ENCODE measurements at regions not wholly inside any gene's neighbourhood (a gene's known extent, or its start where the extent isn't known, plus 50 kb on each side); places are given as distances from the start of the nearest gene placed in this dataset.

DNA sequence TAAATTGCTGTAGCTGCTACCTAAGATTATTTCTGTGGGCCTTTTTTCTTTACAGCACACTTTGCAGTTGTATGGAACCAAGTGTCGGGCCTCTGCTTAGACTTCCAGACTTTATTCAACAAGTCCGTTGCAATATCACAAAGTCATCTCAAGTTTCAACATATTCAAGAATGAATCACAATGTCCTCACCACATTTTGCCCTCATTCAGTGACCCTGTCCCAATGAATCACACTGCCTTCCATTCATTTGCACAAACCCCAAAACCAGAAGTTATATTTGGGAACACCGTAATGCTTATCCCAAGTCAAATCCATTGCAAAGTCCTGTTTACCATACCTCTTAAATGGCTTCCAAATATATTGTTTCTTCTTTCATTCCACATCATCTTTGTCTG, 439.6 kb downstream of the CSNK1G3 start:
- Histone ChIP-seq H3K9me3 (ENCODE audit: control insufficient read depth in 2 of 2, low read length in 2 of 2) (no peaks in the 10 kb centered on the region), H3K27me3 (ENCODE audit: control insufficient read depth, insufficient read depth, low read length) (no peaks in the 10 kb centered on the region), H3K4me1 (ENCODE audit: control insufficient read depth, insufficient read depth, low read length, poor library complexity, severe bottlenecking) (no peaks in the 10 kb centered on the region), H3K36me3 (ENCODE audit: control insufficient read depth, insufficient read depth, low read length) (no peaks in the 10 kb centered on the region), H3K27ac (ENCODE audit: insufficient read depth, low read length, poor library complexity, severe bottlenecking) (no peak overlapping the region), H3K4me3 (ENCODE audit: low read depth, low read length) (no peak overlapping the region)
- Mint-ChIP-seq H3K36me3 (no peaks in the 10 kb centered on the region), H3K27me3 (peaks cover 5% of the 10 kb centered on the region), H3K9me3 (peaks cover 1 to 14% (median 10%) of the 10 kb centered on the region in 7 donors), H3K4me3 (no peak overlapping the region), H3K27ac (no peak overlapping the region), H3K4me1 (no peaks in the 10 kb centered on the region)
- DNase-seq = no peak
- ATAC-seq (ENCODE audit: low read depth in 2 of 2) = no peak

DNA sequence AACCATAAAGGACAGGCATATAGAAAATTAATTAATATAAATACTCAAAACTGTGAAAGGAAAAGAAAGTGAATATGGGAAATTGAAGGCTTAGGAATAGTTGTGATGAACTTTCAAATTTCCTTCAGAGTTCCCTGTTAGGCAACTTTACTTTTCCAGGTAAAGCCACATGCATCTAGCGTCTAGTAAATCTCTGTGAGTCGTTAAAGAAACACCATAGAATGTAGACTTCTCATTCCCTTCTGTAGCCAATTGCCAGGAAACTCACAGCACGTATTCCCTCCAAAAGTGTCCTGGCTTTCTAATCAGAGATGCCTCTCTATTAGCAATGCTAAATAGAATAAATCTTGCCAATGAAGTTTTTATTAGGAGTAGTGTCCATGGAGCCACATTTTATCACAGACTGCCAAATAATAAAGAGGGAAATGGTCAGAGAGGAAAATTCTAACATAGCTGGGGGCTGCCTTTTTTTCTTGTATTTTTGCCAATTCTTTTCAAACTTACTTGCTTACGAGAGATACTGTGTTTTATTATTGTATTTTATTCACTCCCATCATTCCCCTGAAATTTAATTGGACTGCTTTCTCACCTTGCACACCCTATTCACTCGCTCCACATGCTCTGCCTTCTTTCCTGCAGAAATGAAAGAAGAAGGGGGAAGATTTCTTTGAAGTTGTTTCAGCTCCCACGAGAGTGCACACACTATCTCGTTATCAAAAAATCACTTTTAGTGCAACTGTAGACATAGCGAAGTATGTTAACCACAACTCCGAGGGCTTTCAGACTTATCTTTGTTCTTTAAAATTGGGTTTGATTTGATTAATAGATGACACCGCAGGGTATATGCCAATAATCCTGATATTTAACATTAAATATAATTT, 439.0 kb downstream of the CSNK1G3 start:
- Histone ChIP-seq H3K4me3 (ENCODE audit: low read depth, low read length) (no peak overlapping the region), H3K36me3 (ENCODE audit: control insufficient read depth, insufficient read depth, low read length) (no peaks in the 10 kb centered on the region), H3K9me3 (ENCODE audit: control insufficient read depth in 2 of 2, low read length in 2 of 2) (no peaks in the 10 kb centered on the region), H3K4me1 (ENCODE audit: control insufficient read depth, insufficient read depth, low read length, poor library complexity, severe bottlenecking) (no peaks in the 10 kb centered on the region), H3K27me3 (ENCODE audit: control insufficient read depth, insufficient read depth, low read length) (no peaks in the 10 kb centered on the region), H3K27ac (ENCODE audit: insufficient read depth, low read length, poor library complexity, severe bottlenecking) (no peak overlapping the region)
- H3K36me3 Mint-ChIP-seq = no peaks in the 10 kb centered on the region
- no peak overlapping the region for H3K27ac Mint-ChIP-seq
- ATAC-seq (ENCODE audit: low read depth in 2 of 2) (no peak), DNase-seq (no peak)
- no peaks in the 10 kb centered on the region for H3K27me3 Mint-ChIP-seq
- no peaks in the 10 kb centered on the region for H3K4me1 Mint-ChIP-seq
- peaks cover 1 to 14% (median 10%) of the 10 kb centered on the region in 7 donors for H3K9me3 Mint-ChIP-seq
- no peak overlapping the region for H3K4me3 Mint-ChIP-seq

DNA sequence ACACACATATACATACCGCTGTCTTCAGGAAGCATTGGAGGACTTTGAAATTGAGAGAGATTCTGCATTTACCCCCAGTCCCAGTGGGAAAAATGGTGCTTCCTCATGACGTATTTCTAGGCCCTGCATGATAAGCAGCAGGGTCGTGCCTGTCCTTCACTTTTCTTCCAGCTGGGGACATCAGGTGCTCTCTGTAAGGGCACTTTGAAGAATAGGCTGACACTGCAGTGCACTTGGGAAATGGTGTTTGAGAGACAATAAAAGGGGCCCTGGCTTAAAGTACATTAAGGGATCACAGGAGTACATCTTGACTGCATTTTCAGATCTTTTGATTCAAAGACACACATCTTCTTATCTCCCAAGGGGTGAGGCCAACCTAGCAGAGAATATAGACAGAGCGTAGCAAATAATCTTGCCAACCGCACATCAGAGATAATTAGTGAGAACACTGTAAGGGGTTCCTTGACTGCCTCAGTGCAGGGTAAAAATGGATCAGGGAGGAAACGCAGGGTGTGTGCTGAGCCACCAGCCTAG, 437.9 kb downstream of the CSNK1G3 start:
- Mint-ChIP-seq H3K9me3 (peaks cover 0 to 23% (median 8%) of the 10 kb centered on the region in 7 donors), H3K27me3 (no peaks in the 10 kb centered on the region), H3K4me1 (no peaks in the 10 kb centered on the region), H3K36me3 (no peaks in the 10 kb centered on the region), H3K27ac (no peak overlapping the region), H3K4me3 (no peak overlapping the region)
- Histone ChIP-seq H3K27ac (ENCODE audit: insufficient read depth, low read length, poor library complexity, severe bottlenecking) (no peak overlapping the region), H3K27me3 (ENCODE audit: control insufficient read depth, insufficient read depth, low read length) (no peaks in the 10 kb centered on the region), H3K4me1 (ENCODE audit: control insufficient read depth, insufficient read depth, low read length, poor library complexity, severe bottlenecking) (no peaks in the 10 kb centered on the region), H3K36me3 (ENCODE audit: control insufficient read depth, insufficient read depth, low read length) (no peaks in the 10 kb centered on the region), H3K4me3 (ENCODE audit: low read depth, low read length) (no peak overlapping the region), H3K9me3 (ENCODE audit: control insufficient read depth in 2 of 2, low read length in 2 of 2) (no peaks in the 10 kb centered on the region)
- DNase-seq (no peak), ATAC-seq (ENCODE audit: low read depth in 2 of 2) (no peak)

DNA sequence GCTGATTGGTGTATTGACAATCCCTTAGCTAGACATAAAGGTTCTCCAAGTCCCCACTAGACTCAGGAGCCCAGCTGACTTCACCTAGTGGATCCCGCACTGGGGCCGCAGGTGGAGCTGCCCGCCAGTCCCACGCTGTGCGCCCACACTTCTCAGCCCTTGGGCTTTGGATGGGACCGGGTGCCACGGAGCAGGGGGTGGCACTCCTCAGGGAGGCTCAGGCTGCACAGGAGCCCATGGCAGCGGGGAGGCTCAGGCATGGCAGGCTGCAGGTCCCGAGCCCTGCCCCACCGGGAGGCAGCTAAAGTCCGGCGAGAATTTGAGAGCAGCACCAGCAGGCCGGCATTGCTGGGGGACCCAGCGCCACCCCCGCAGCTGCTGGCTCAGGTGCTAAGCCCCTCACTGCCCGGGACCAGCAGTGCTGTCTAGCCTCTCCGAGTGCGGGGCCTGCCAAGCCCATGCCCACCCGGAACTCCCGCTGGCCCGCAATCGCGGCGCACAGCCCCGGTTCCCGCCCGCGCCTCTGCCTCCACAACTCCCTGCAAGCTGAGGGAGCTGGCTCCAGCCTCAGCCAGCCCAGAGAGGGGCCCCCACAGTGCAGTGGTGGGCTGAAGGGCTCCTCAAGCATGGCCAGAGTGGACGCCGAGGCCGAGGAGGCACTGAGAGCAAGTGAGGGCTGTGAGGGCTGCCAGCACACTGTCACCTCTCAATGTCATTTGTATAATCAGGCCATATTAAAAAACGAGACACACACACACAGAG, 437.2 kb downstream of the CSNK1G3 start:
- no peak overlapping the region for H3K4me3 Mint-ChIP-seq
- no peak overlapping the region for H3K27ac Mint-ChIP-seq
- Histone ChIP-seq H3K27me3 (ENCODE audit: control insufficient read depth, insufficient read depth, low read length) (no peaks in the 10 kb centered on the region), H3K27ac (ENCODE audit: insufficient read depth, low read length, poor library complexity, severe bottlenecking) (no peak overlapping the region), H3K36me3 (ENCODE audit: control insufficient read depth, insufficient read depth, low read length) (no peaks in the 10 kb centered on the region), H3K4me3 (ENCODE audit: low read depth, low read length) (no peak overlapping the region), H3K9me3 (ENCODE audit: control insufficient read depth in 2 of 2, low read length in 2 of 2) (no peaks in the 10 kb centered on the region), H3K4me1 (ENCODE audit: control insufficient read depth, insufficient read depth, low read length, poor library complexity, severe bottlenecking) (no peaks in the 10 kb centered on the region)
- no peak for ATAC-seq (ENCODE audit: low read depth in 2 of 2)
- no peaks in the 10 kb centered on the region for H3K36me3 Mint-ChIP-seq
- peaks cover 0 to 23% (median 8%) of the 10 kb centered on the region in 7 donors for H3K9me3 Mint-ChIP-seq
- H3K27me3 Mint-ChIP-seq = no peaks in the 10 kb centered on the region
- no peak for DNase-seq
- no peaks in the 10 kb centered on the region for H3K4me1 Mint-ChIP-seq

DNA sequence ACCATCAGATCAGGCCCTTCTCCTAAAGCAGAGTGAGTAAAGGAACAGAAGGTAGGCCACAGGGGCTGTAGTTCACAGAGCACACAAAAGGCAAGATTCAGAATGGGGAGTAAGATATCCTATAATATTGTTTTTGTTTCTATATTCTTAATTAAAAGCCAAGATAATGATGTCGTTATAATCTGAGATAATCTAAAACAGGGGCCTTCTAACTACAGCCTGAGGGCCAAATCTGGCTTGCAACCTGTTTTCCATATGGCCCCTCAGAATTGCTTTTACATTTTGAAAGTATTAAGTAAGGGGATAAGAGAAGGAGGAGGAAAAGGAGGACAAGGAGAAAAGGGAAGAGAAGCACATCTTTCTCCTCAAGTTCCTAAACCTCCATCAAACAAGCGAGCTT, 435.8 kb downstream of the CSNK1G3 start:
- H3K27ac ChIP-seq (ENCODE audit: insufficient read depth, low read length, poor library complexity, severe bottlenecking) = no peak overlapping the region
- DNase-seq = no peak
- Mint-ChIP-seq H3K36me3 (no peaks in the 10 kb centered on the region), H3K4me1 (no peaks in the 10 kb centered on the region), H3K4me3 (no peak overlapping the region), H3K9me3 (peaks cover 0 to 28% (median 7%) of the 10 kb centered on the region in 7 donors), H3K27ac (no peak overlapping the region), H3K27me3 (no peaks in the 10 kb centered on the region)
- H3K4me3 ChIP-seq (ENCODE audit: low read depth, low read length) = no peak overlapping the region
- no peaks in the 10 kb centered on the region for H3K27me3 ChIP-seq (ENCODE audit: control insufficient read depth, insufficient read depth, low read length)
- H3K4me1 ChIP-seq (ENCODE audit: control insufficient read depth, insufficient read depth, low read length, poor library complexity, severe bottlenecking) = no peaks in the 10 kb centered on the region
- ATAC-seq (ENCODE audit: low read depth in 2 of 2) = no peak
- H3K9me3 ChIP-seq (ENCODE audit: control insufficient read depth in 2 of 2, low read length in 2 of 2) = no peaks in the 10 kb centered on the region
- no peaks in the 10 kb centered on the region for H3K36me3 ChIP-seq (ENCODE audit: control insufficient read depth, insufficient read depth, low read length)

DNA sequence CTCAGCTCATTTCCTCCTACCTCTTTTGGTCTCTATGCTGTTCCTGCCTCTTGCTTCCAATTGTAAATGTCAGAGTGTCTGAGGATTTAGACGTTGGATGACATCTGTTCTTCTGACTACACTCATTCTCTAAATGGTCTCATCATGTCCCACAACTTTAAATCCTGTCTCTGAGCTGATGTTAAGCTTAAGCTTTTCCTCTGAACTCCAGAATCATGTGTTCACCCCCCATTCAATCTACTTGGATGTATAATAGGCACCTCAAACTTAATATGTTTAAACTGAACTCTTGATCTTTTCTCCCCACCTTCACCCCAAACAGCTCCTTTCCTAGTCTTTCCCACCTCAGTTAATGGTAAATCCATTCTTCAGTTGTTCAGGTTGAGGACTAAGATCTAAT, 433.6 kb downstream of the CSNK1G3 start:
- no peak overlapping the region for H3K4me3 ChIP-seq (ENCODE audit: low read depth, low read length)
- DNase-seq (no peak), ATAC-seq (ENCODE audit: low read depth in 2 of 2) (no peak)
- no peaks in the 10 kb centered on the region for H3K36me3 ChIP-seq (ENCODE audit: control insufficient read depth, insufficient read depth, low read length)
- H3K27ac ChIP-seq (ENCODE audit: insufficient read depth, low read length, poor library complexity, severe bottlenecking) = no peak overlapping the region
- Mint-ChIP-seq H3K9me3 (peaks cover 0 to 24% (median 5%) of the 10 kb centered on the region in 7 donors), H3K4me1 (no peaks in the 10 kb centered on the region), H3K36me3 (no peaks in the 10 kb centered on the region), H3K27me3 (no peaks in the 10 kb centered on the region), H3K4me3 (no peak overlapping the region), H3K27ac (no peak overlapping the region)
- no peaks in the 10 kb centered on the region for H3K9me3 ChIP-seq (ENCODE audit: control insufficient read depth in 2 of 2, low read length in 2 of 2)
- H3K27me3 ChIP-seq (ENCODE audit: control insufficient read depth, insufficient read depth, low read length) = no peaks in the 10 kb centered on the region
- no peaks in the 10 kb centered on the region for H3K4me1 ChIP-seq (ENCODE audit: control insufficient read depth, insufficient read depth, low read length, poor library complexity, severe bottlenecking)

DNA sequence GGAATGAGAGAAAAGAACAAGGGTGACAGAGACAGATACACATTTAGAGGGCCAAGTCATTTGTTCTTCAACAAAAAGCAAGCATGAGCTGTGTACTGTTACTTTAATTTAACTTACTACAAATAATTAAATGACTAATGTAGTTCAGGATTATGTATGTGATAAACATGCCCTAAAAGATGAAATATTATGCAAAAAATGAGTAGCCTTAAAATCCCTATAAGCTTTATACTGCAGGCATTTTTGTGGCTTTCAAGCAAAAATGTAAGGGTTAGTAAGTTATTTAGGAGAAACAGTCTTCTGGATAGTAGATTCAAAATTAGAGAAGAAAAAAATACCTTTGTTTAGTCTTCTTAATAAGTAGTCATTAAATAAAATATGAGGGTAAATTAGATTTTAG, 431.2 kb downstream of the CSNK1G3 start:
- Histone ChIP-seq H3K27me3 (ENCODE audit: control insufficient read depth, insufficient read depth, low read length) (no peaks in the 10 kb centered on the region), H3K4me3 (ENCODE audit: low read depth, low read length) (no peak overlapping the region), H3K27ac (ENCODE audit: insufficient read depth, low read length, poor library complexity, severe bottlenecking) (no peak overlapping the region), H3K36me3 (ENCODE audit: control insufficient read depth, insufficient read depth, low read length) (no peaks in the 10 kb centered on the region), H3K9me3 (ENCODE audit: control insufficient read depth in 2 of 2, low read length in 2 of 2) (no peaks in the 10 kb centered on the region), H3K4me1 (ENCODE audit: control insufficient read depth, insufficient read depth, low read length, poor library complexity, severe bottlenecking) (no peaks in the 10 kb centered on the region)
- Mint-ChIP-seq H3K36me3 (no peaks in the 10 kb centered on the region), H3K9me3 (peaks cover 0 to 28% (median 5%) of the 10 kb centered on the region in 7 donors), H3K27me3 (no peaks in the 10 kb centered on the region), H3K4me3 (no peak overlapping the region), H3K27ac (no peak overlapping the region), H3K4me1 (no peaks in the 10 kb centered on the region)
- no peak for DNase-seq
- no peak for ATAC-seq (ENCODE audit: low read depth in 2 of 2)
